HepG2 (cell line): ENCODE measurements at regions not wholly inside any gene's neighbourhood (a gene's known extent, or its start where the extent isn't known, plus 50 kb on each side); places are given as distances from the start of the nearest gene placed in this dataset.
A peak's percentile ranks its signal among the peaks of the same experiment; 100 is the strongest.

Experiments
- ARNTL ChIP-seq: sonication (generic); formaldehyde crosslinking; IDR thresholded peaks from 2 replicates; pipeline ENCODE4 v1.4.0; 2020; ENCODE audit warnings: mild to moderate bottlenecking, missing genetic modification reagents
- BORCS8-MEF2B ChIP-seq: sonication (generic); formaldehyde crosslinking; IDR thresholded peaks from 2 replicates; pipeline ENCODE4 v1.8.0; 2022; ENCODE audit warnings: mild to moderate bottlenecking, missing genetic modification reagents
- DR1 ChIP-seq: sonication (generic); formaldehyde crosslinking; IDR thresholded peaks from 2 replicates; pipeline ENCODE4 v1.8.0; 2021; ENCODE audit warnings: mild to moderate bottlenecking, missing genetic modification reagents, inconsistent platforms
- GTF2F1 ChIP-seq: fragments of 150-350 bp; IDR thresholded peaks from 2 replicates; pipeline ENCODE4 v1.6.1; 2014; ENCODE audit warnings: low read length
- HNF4A ChIP-seq: sonication (generic); formaldehyde crosslinking; IDR thresholded peaks from 2 replicates; pipeline ENCODE4 v1.4.0; 2020; ENCODE audit warnings: missing genetic modification reagents
- MAFK ChIP-seq, 2 experiments: IDR thresholded peaks in 1 of 2; conservative IDR thresholded peaks in 1 of 2; 2 replicates each; pipeline ENCODE4 v1.6.1; 2011; ENCODE audit warnings: improper control_type of control experiment in 2 of 2, low read length in 2 of 2
- NBN ChIP-seq: fragments of 450-650 bp; conservative IDR thresholded peaks from 2 replicates; pipeline ENCODE4 v1.6.1; 2017
- PAX8 ChIP-seq: sonication (generic); formaldehyde crosslinking; IDR thresholded peaks from 2 replicates; pipeline ENCODE4 v1.8.0; 2022; ENCODE audit warnings: mild to moderate bottlenecking, missing genetic modification reagents, borderline replicate concordance
- SP140L ChIP-seq: sonication (generic); formaldehyde crosslinking; IDR thresholded peaks from 2 replicates; pipeline ENCODE4 v1.4.0; 2020; ENCODE audit warnings: missing genetic modification reagents, borderline replicate concordance
- SP5 ChIP-seq: IDR thresholded peaks from 2 replicates; pipeline ENCODE4 v1.6.1; 2016; ENCODE audit warnings: low read depth, borderline replicate concordance
- ZNF17 ChIP-seq: sonication (generic); formaldehyde crosslinking; IDR thresholded peaks from 2 replicates; pipeline ENCODE4 v1.5.0; 2020; ENCODE audit warnings: mild to moderate bottlenecking, missing genetic modification reagents
- ZNF234 ChIP-seq: sonication (generic); formaldehyde crosslinking; conservative IDR thresholded peaks from 2 replicates; pipeline ENCODE4 v1.5.1; 2020; ENCODE audit warnings: mild to moderate bottlenecking, missing genetic modification reagents
- TF ChIP-seq, protein P1 (sequence below): sonication (generic); formaldehyde crosslinking; IDR thresholded peaks from 2 replicates; pipeline ENCODE4 v1.9.0; 2021; ENCODE audit warnings: missing genetic modification reagents, mild to moderate bottlenecking, borderline replicate concordance
- TF ChIP-seq, protein P2 (sequence below): sonication (generic); formaldehyde crosslinking; IDR thresholded peaks from 2 replicates; pipeline ENCODE4 v1.5.0; 2020; ENCODE audit warnings: missing genetic modification reagents
- TF ChIP-seq, protein P3 (sequence below), 2 experiments: sonication (generic) in 1 of 2; formaldehyde crosslinking in 1 of 2; IDR thresholded peaks; 2 replicates each; pipeline versions ENCODE4 v1.5.1 to v1.6.1; 2011 to 2020; ENCODE audit warnings: borderline replicate concordance in 1 of 2, low read depth in 1 of 2, low read length in 1 of 2, mild to moderate bottlenecking in 1 of 2, missing genetic modification reagents in 1 of 2, moderate library complexity in 1 of 2
- TF ChIP-seq, protein P4 (sequence below): sonication (generic); formaldehyde crosslinking; IDR thresholded peaks from 2 replicates; pipeline ENCODE4 v1.4.0; 2020; ENCODE audit warnings: missing genetic modification reagents
- TF ChIP-seq, protein P5 (sequence below): sonication (generic); formaldehyde crosslinking; IDR thresholded peaks from 2 replicates; pipeline ENCODE4 v1.4.0; 2020; ENCODE audit warnings: missing genetic modification reagents

DNA sequence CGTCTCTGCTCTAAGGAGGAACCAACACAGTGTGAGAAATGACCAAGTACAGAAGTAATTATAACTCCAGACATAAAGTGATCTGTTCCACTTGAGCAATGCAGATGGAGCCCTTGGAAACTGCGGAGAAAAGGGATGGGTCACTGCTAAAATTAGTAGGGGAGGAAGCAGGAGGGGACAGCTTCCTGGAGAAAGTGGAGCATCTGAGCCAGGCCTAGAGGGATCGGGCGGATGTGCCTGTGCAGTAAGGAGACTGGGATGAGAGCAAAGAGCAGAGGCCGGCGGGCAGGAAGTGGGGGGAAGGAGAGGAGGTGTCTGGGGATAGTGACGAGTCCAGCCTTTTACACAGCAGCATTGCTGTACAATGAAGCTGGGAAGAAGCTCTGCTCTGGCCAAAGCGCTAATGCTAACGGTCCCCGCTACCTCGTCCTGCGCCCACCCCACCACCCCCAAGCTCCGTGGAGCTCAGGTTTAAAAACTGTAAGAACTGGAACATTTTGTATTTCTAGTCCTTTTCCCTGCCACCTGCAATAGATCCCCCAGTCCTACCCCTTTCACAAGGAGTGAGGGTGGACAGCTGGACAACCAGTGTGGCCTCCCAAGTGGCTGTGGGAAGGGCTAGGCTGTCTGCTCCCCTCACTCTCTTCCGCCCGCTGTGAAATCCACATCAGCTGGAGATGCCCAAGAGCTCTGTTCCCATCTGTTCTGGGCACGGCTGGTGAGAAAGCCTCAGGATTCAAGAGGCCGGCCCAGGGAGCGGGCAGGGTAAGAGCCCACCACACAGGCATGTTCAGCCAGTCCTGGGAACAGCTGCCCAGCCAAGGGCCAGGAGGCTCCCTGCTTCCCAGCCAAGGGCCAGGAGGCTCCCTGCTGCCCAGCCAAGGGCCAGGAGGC, 53.0 kb upstream of the HES1 start (continued):
- no peak for TF ChIP-seq PAX8 (CRISPR knock-in tag)
- TF ChIP-seq, protein P1, sequence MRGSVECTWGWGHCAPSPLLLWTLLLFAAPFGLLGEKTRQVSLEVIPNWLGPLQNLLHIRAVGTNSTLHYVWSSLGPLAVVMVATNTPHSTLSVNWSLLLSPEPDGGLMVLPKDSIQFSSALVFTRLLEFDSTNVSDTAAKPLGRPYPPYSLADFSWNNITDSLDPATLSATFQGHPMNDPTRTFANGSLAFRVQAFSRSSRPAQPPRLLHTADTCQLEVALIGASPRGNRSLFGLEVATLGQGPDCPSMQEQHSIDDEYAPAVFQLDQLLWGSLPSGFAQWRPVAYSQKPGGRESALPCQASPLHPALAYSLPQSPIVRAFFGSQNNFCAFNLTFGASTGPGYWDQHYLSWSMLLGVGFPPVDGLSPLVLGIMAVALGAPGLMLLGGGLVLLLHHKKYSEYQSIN (CRISPR knock-in tag) = no peak
- TF ChIP-seq GTF2F1 = no peak
- TF ChIP-seq ARNTL (CRISPR knock-in tag) = no peak
- TF ChIP-seq ZNF234 (CRISPR knock-in tag) = no peak
- TF ChIP-seq, protein P2, sequence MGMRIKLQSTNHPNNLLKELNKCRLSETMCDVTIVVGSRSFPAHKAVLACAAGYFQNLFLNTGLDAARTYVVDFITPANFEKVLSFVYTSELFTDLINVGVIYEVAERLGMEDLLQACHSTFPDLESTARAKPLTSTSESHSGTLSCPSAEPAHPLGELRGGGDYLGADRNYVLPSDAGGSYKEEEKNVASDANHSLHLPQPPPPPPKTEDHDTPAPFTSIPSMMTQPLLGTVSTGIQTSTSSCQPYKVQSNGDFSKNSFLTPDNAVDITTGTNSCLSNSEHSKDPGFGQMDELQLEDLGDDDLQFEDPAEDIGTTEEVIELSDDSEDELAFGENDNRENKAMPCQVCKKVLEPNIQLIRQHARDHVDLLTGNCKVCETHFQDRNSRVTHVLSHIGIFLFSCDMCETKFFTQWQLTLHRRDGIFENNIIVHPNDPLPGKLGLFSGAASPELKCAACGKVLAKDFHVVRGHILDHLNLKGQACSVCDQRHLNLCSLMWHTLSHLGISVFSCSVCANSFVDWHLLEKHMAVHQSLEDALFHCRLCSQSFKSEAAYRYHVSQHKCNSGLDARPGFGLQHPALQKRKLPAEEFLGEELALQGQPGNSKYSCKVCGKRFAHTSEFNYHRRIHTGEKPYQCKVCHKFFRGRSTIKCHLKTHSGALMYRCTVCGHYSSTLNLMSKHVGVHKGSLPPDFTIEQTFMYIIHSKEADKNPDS (CRISPR knock-in tag) = no peak
- TF ChIP-seq NBN = no peak
- no peak for TF ChIP-seq DR1 (CRISPR knock-in tag)
- TF ChIP-seq, protein P3, sequence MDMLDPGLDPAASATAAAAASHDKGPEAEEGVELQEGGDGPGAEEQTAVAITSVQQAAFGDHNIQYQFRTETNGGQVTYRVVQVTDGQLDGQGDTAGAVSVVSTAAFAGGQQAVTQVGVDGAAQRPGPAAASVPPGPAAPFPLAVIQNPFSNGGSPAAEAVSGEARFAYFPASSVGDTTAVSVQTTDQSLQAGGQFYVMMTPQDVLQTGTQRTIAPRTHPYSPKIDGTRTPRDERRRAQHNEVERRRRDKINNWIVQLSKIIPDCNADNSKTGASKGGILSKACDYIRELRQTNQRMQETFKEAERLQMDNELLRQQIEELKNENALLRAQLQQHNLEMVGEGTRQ (IDR thresholded peaks at IDR 0.05; ENCODE audit: low read depth, low read length) = no peak
- TF ChIP-seq, protein P3 (CRISPR knock-in tag; IDR thresholded peaks at IDR 0.05; ENCODE audit: borderline replicate concordance) = no peak
- TF ChIP-seq, protein P4, sequence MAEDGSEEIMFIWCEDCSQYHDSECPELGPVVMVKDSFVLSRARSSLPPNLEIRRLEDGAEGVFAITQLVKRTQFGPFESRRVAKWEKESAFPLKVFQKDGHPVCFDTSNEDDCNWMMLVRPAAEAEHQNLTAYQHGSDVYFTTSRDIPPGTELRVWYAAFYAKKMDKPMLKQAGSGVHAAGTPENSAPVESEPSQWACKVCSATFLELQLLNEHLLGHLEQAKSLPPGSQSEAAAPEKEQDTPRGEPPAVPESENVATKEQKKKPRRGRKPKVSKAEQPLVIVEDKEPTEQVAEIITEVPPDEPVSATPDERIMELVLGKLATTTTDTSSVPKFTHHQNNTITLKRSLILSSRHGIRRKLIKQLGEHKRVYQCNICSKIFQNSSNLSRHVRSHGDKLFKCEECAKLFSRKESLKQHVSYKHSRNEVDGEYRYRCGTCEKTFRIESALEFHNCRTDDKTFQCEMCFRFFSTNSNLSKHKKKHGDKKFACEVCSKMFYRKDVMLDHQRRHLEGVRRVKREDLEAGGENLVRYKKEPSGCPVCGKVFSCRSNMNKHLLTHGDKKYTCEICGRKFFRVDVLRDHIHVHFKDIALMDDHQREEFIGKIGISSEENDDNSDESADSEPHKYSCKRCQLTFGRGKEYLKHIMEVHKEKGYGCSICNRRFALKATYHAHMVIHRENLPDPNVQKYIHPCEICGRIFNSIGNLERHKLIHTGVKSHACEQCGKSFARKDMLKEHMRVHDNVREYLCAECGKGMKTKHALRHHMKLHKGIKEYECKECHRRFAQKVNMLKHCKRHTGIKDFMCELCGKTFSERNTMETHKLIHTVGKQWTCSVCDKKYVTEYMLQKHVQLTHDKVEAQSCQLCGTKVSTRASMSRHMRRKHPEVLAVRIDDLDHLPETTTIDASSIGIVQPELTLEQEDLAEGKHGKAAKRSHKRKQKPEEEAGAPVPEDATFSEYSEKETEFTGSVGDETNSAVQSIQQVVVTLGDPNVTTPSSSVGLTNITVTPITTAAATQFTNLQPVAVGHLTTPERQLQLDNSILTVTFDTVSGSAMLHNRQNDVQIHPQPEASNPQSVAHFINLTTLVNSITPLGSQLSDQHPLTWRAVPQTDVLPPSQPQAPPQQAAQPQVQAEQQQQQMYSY (CRISPR knock-in tag) = no peak
- no peak for TF ChIP-seq SP140L (CRISPR knock-in tag)
- no peak for TF ChIP-seq MAFK (conservative IDR thresholded peaks at IDR 0.05 in 1 of 2, IDR thresholded peaks at IDR 0.05 in 1 of 2; ENCODE audit: low read length in 2 of 2)
- TF ChIP-seq, protein P5, sequence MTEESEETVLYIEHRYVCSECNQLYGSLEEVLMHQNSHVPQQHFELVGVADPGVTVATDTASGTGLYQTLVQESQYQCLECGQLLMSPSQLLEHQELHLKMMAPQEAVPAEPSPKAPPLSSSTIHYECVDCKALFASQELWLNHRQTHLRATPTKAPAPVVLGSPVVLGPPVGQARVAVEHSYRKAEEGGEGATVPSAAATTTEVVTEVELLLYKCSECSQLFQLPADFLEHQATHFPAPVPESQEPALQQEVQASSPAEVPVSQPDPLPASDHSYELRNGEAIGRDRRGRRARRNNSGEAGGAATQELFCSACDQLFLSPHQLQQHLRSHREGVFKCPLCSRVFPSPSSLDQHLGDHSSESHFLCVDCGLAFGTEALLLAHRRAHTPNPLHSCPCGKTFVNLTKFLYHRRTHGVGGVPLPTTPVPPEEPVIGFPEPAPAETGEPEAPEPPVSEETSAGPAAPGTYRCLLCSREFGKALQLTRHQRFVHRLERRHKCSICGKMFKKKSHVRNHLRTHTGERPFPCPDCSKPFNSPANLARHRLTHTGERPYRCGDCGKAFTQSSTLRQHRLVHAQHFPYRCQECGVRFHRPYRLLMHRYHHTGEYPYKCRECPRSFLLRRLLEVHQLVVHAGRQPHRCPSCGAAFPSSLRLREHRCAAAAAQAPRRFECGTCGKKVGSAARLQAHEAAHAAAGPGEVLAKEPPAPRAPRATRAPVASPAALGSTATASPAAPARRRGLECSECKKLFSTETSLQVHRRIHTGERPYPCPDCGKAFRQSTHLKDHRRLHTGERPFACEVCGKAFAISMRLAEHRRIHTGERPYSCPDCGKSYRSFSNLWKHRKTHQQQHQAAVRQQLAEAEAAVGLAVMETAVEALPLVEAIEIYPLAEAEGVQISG (CRISPR knock-in tag) = no peak
- TF ChIP-seq BORCS8-MEF2B (CRISPR knock-in tag) = no peak
- no peak for TF ChIP-seq ZNF17 (CRISPR knock-in tag)
- TF ChIP-seq HNF4A = peak; percentile 61
- no peak for TF ChIP-seq SP5 (CRISPR knock-in tag)
